Sigmoid colon (tissue), 6 donors: ENCODE measurements at regions not wholly inside any gene's neighbourhood (a gene's known extent, or its start where the extent isn't known, plus 50 kb on each side); places are given as distances from the start of the nearest gene placed in this dataset.
"Not testable (repeated sequence)": the region's sequence is repeated elsewhere in the genome, so short reads cannot be mapped to it uniquely, and the experiment has no call there.

Source experiments
- DNase-seq: peaks from one replicate; pipeline ENCODE4 v3.0.0-alpha.2; 2019
- H3K27ac ChIP-seq, 4 donors: fragments of 200-600 bp; sonication (generic); one replicate each; pipeline ENCODE4 v1.5.1; 2016 to 2019; ENCODE audit warnings: mild to moderate bottlenecking in 1 of 4
- H3K27me3 ChIP-seq, 3 donors: fragments of 200-600 bp; sonication (generic); one replicate each; pipeline ENCODE4 v1.5.1; 2019; ENCODE audit warnings: mild to moderate bottlenecking in 1 of 3
- H3K36me3 ChIP-seq, 4 donors: fragments of 200-600 bp; sonication (generic); one replicate each; pipeline ENCODE4 v1.5.1; 2016 to 2019
- H3K4me1 ChIP-seq, 4 donors: fragments of 200-600 bp; sonication (generic); one replicate each; pipeline ENCODE4 v1.5.1; 2017 to 2019
- H3K4me3 ChIP-seq, 4 donors: fragments of 200-600 bp; sonication (generic); one replicate each; pipeline ENCODE4 v1.5.1; 2017 to 2019; ENCODE audit warnings: mild to moderate bottlenecking in 2 of 4, moderate library complexity in 1 of 4
- H3K9me3 ChIP-seq, 4 donors: fragments of 200-600 bp in 3 of 4; sonication (generic) in 3 of 4; one replicate each; pipeline versions ENCODE4 v1.5.1 to v1.6.1; 2013 to 2019
- CTCF ChIP-seq, 4 experiments: fragments of 450-650 bp in 3 of 4; fragments of 200-600 bp in 1 of 4; IDR thresholded peaks; one replicate each; pipeline ENCODE4 v1.5.1; 2016 to 2019; ENCODE audit warnings: antibody characterized with exemption in 4 of 4, mild to moderate bottlenecking in 3 of 4, moderate library complexity in 2 of 4
- EP300 ChIP-seq, 4 donors: sonication (generic); formaldehyde crosslinking; IDR thresholded peaks; one replicate each; pipeline ENCODE4 v1.6.1; 2017; ENCODE audit warnings: antibody characterized with exemption in 4 of 4
- POLR2A ChIP-seq, 2 donors: fragments of 450-650 bp; IDR thresholded peaks; one replicate each; pipeline ENCODE4 v1.6.1; 2016; ENCODE audit warnings: antibody characterized with exemption in 2 of 2, mild to moderate bottlenecking in 2 of 2, moderate library complexity in 2 of 2
- POLR2AphosphoS5 ChIP-seq, 4 donors: sonication (generic); formaldehyde crosslinking; IDR thresholded peaks; one replicate each; pipeline ENCODE4 v1.6.1; 2017; ENCODE audit warnings: antibody characterized with exemption in 4 of 4
- WGBS, 2 donors: extraction: QIAGEN DNeasy Blood & Tissue Kit; methylation state at CpG; one replicate each; pipeline ENCODE4 v1.1.7; 2013; 5-methylcytosine and 5-hydroxymethylcytosine counted together
- intact Hi-C: fragments of 100-400 bp; cut with DNase I; formaldehyde crosslinking; loops from one replicate; pipeline ENCODE4 v1.15.1; 2023
- donor health status: healthy with polysubstance abuse.
- donor health status: healthy.

GRCh38 chr1:29592261-29592615 lies 355.9 kb downstream of the PTPRU start:
- H3K9me3 ChIP-seq, result no peaks in the 10 kb centered on the region
- intact Hi-C loops, result no loop called here
- no peak overlapping the region for H3K4me3 ChIP-seq
- TF ChIP-seq POLR2A (IDR thresholded peaks at IDR 0.05) (no peak), EP300 (IDR thresholded peaks at IDR 0.05) (no peak), POLR2AphosphoS5 (IDR thresholded peaks at IDR 0.05) (no peak), CTCF (IDR thresholded peaks at IDR 0.05) (no peak)
- no peak overlapping the region for H3K27ac ChIP-seq
- peaks cover 0 to 7% (median 0%) of the 10 kb centered on the region in 3 donors for H3K27me3 ChIP-seq
- no peaks in the 10 kb centered on the region for H3K4me1 ChIP-seq
- no peaks in the 10 kb centered on the region for H3K36me3 ChIP-seq
- 72 to 83% methylated on average over 6 of the region's 6 CpGs for WGBS, 2 donors
- no peak for DNase-seq

GRCh38 chr1:29591601-29592260 lies 355.4 kb downstream of the PTPRU start:
- no peak for DNase-seq
- intact Hi-C loops, result no loop called here

GRCh38 chr1:29590583-29591565 lies 354.6 kb downstream of the PTPRU start:
- intact Hi-C loops, result no loop called here
- Histone ChIP-seq H3K36me3 (no peaks in the 10 kb centered on the region), H3K9me3 (no peaks in the 10 kb centered on the region), H3K27me3 (peaks cover 0 to 7% (median 0%) of the 10 kb centered on the region in 3 donors), H3K4me3 (no peak overlapping the region), H3K27ac (no peak overlapping the region), H3K4me1 (no peaks in the 10 kb centered on the region)
- WGBS, 2 donors, result 70 to 71% methylated on average over 10 of the region's 10 CpGs
- no peak for TF ChIP-seq POLR2A (IDR thresholded peaks at IDR 0.05)
- TF ChIP-seq POLR2AphosphoS5 (IDR thresholded peaks at IDR 0.05), result no peak
- TF ChIP-seq EP300 (IDR thresholded peaks at IDR 0.05), result no peak
- no peak for TF ChIP-seq CTCF (IDR thresholded peaks at IDR 0.05)
- DNase-seq, result no peak

More at GRCh38 chr1:29591601-29592260, 355.4 kb downstream of the PTPRU start:
- Histone ChIP-seq H3K27me3 (peaks cover 0 to 7% (median 0%) of the 10 kb centered on the region in 3 donors), H3K4me1 (no peaks in the 10 kb centered on the region), H3K9me3 (no peaks in the 10 kb centered on the region), H3K27ac (no peak overlapping the region), H3K4me3 (no peak overlapping the region), H3K36me3 (no peaks in the 10 kb centered on the region)
- 63 to 77% methylated on average over 13 of the region's 13 CpGs for WGBS, 2 donors
- TF ChIP-seq EP300 (IDR thresholded peaks at IDR 0.05) (no peak), POLR2A (IDR thresholded peaks at IDR 0.05) (no peak), POLR2AphosphoS5 (IDR thresholded peaks at IDR 0.05) (no peak), CTCF (IDR thresholded peaks at IDR 0.05) (no peak)

GRCh38 chr1:29589716-29590115 lies 353.4 kb downstream of the PTPRU start:
- H3K27me3 ChIP-seq, result peaks cover 0 to 13% (median 0%) of the 10 kb centered on the region in 3 donors
- 79 to 89% methylated on average over 3 of the region's 3 CpGs for WGBS, 2 donors
- intact Hi-C loops, DNase-seq, H3K4me1 ChIP-seq, H3K27ac ChIP-seq, H3K9me3 ChIP-seq, H3K36me3 ChIP-seq, H3K4me3 ChIP-seq: not testable (repeated sequence)

GRCh38 chr1:29586991-29587745 lies 350.8 kb downstream of the PTPRU start:
- DNase-seq, result no peak
- H3K4me1 ChIP-seq, result no peaks in the 10 kb centered on the region
- TF ChIP-seq EP300 (IDR thresholded peaks at IDR 0.05) (no peak), POLR2AphosphoS5 (IDR thresholded peaks at IDR 0.05) (no peak), CTCF (IDR thresholded peaks at IDR 0.05) (no peak), POLR2A (IDR thresholded peaks at IDR 0.05) (no peak)
- H3K27me3 ChIP-seq, result peaks cover 0 to 21% (median 0%) of the 10 kb centered on the region in 3 donors
- no peaks in the 10 kb centered on the region for H3K9me3 ChIP-seq
- no peaks in the 10 kb centered on the region for H3K36me3 ChIP-seq
- intact Hi-C loops, result no loop called here
- 56 to 59% methylated on average over 4 of the region's 4 CpGs for WGBS, 2 donors
- no peak overlapping the region for H3K4me3 ChIP-seq
- H3K27ac ChIP-seq, result no peak overlapping the region
